HG02973 (cell line): ENCODE measurements at regions not wholly inside any gene's neighbourhood (a gene's known extent, or its start where the extent isn't known, plus 50 kb on each side); places are given as distances from the start of the nearest gene placed in this dataset.

Experiments used
- ATAC-seq: cut with Tn5 transposase; IDR thresholded peaks from one replicate; pipeline ENCODE4 v1.9.1; 2021; ENCODE audit warnings: moderate library complexity; ENCODE audit not compliant: unreplicated experiment

GRCh38 chr3:137409584-137409983, 354.5 kb upstream of the SOX14 start:
- no peak for ATAC-seq

GRCh38 chr3:137410028-137410427, 354.1 kb upstream of the SOX14 start:
- no peak for ATAC-seq

GRCh38 chr3:137420198-137420995, 343.7 kb upstream of the SOX14 start:
- no peak for ATAC-seq

- no peak for ATAC-seq
These were observed 325.6 kb upstream of the SOX14 start for GRCh38 chr3:137438561-137438960.

- no peak for ATAC-seq
These were observed 303.2 kb upstream of the SOX14 start for GRCh38 chr3:137460944-137461343.

- no peak for ATAC-seq
These were observed 301.0 kb upstream of the SOX14 start for GRCh38 chr3:137463131-137463530.

- no peak for ATAC-seq
These were observed 299.8 kb upstream of the SOX14 start for GRCh38 chr3:137464341-137464740.

GRCh38 chr3:137468446-137468845, 295.7 kb upstream of the SOX14 start:
- no peak for ATAC-seq

GRCh38 chr3:137469263-137469662, 294.9 kb upstream of the SOX14 start:
- ATAC-seq: no peak

GRCh38 chr3:137471130-137471529, 293.0 kb upstream of the SOX14 start:
- ATAC-seq: no peak

GRCh38 chr3:137471558-137472204, 292.4 kb upstream of the SOX14 start:
- ATAC-seq: no peak

- no peak for ATAC-seq
These were observed 286.5 kb upstream of the SOX14 start for GRCh38 chr3:137477614-137478013.

- ATAC-seq: no peak
These were observed 254.6 kb upstream of the SOX14 start for GRCh38 chr3:137509354-137510045.

- no peak for ATAC-seq
These were observed 252.5 kb upstream of the SOX14 start for GRCh38 chr3:137511655-137512054.

- no peak for ATAC-seq
These were observed 249.3 kb upstream of the SOX14 start for GRCh38 chr3:137514853-137515252.

GRCh38 chr3:137519602-137520001, 244.5 kb upstream of the SOX14 start:
- ATAC-seq: no peak

- no peak for ATAC-seq
These were observed 239.4 kb upstream of the SOX14 start for GRCh38 chr3:137524751-137525150.

GRCh38 chr3:137525471-137525870, 238.6 kb upstream of the SOX14 start:
- no peak for ATAC-seq

GRCh38 chr3:137542049-137542448, 222.1 kb upstream of the SOX14 start:
- no peak for ATAC-seq

- ATAC-seq: no peak
These were observed 209.9 kb upstream of the SOX14 start for GRCh38 chr3:137554242-137554641.

GRCh38 chr3:137568880-137569279, 195.2 kb upstream of the SOX14 start:
- no peak for ATAC-seq

GRCh38 chr3:137572931-137573330, 191.2 kb upstream of the SOX14 start:
- ATAC-seq: no peak
